ENCODE measurements at regions not wholly inside any gene's neighbourhood (a gene's known extent, or its start where the extent isn't known, plus 50 kb on each side); places are given as distances from the start of the nearest gene placed in this dataset.
"Not testable (repeated sequence)": the region's sequence is repeated elsewhere in the genome, so short reads cannot be mapped to it uniquely, and the experiment has no call there.

GRCh38 chr19:34871911-34872310, 54.8 kb upstream of the ZNF30 start:
- CTCF ChIA-PET; H4K20me1 ChIP-seq (ENCODE audit: control insufficient read depth, insufficient read depth); SMC1A ChIA-PET (ENCODE audit: uncharacterized antibody, unreplicated experiment); POLR2A ChIA-PET; intact Hi-C loops (cut with micrococcal nuclease; ENCODE audit: unreplicated experiment); RAD21 ChIA-PET (ENCODE audit: unreplicated experiment); H3K9ac ChIP-seq (ENCODE audit: control insufficient read depth, insufficient read depth, low read length); H3K4me2 ChIP-seq (ENCODE audit: control insufficient read depth, insufficient read depth); H3K4me1 ChIP-seq (ENCODE audit: control insufficient read depth, insufficient read depth, low read length); in situ Hi-C loops (cut with MboI); H3K36me3 ChIP-seq (ENCODE audit: control insufficient read depth in 2 of 2, insufficient read depth in 2 of 2, low read length in 1 of 2); BruUV-seq (replicated peaks); H3K79me2 ChIP-seq (ENCODE audit: control insufficient read depth, insufficient read depth, low read length); H3K9me3 ChIP-seq (replicated peaks; ENCODE audit: control insufficient read depth, insufficient read depth, low read length); FAIRE-seq; H3K4me3 ChIP-seq; H2AFZ ChIP-seq (ENCODE audit: control insufficient read depth, low read depth, low read length); DNase-seq (ENCODE audit: low read depth, low spot score); ATAC-seq; H3K27ac ChIP-seq (ENCODE audit: control insufficient read depth, insufficient read depth); H3K27me3 ChIP-seq (replicated peaks in 1 of 2; ENCODE audit: control insufficient read depth in 2 of 2, insufficient read depth in 2 of 2, low read length in 1 of 2): not testable (repeated sequence)
- 33% methylated on average over 3 of the region's 3 CpGs for WGBS (ENCODE audit: insufficient coverage, insufficient replicate concordance, low lambda C conversion rate, missing lambda C conversion rate)

- Histone ChIP-seq H3K79me2 (ENCODE audit: control insufficient read depth, insufficient read depth, low read length) (no peaks in the 10 kb centered on the region), H3K27ac (ENCODE audit: control insufficient read depth, insufficient read depth) (no peak overlapping the region), H3K4me1 (ENCODE audit: control insufficient read depth, insufficient read depth, low read length) (no peaks in the 10 kb centered on the region), H2AFZ (ENCODE audit: control insufficient read depth, low read depth, low read length) (no peak overlapping the region), H4K20me1 (ENCODE audit: control insufficient read depth, insufficient read depth) (no peaks in the 10 kb centered on the region), H3K9ac (ENCODE audit: control insufficient read depth, insufficient read depth, low read length) (no peak overlapping the region), H3K27me3 (replicated peaks in 1 of 2; ENCODE audit: control insufficient read depth in 2 of 2, insufficient read depth in 2 of 2, low read length in 1 of 2) (no peaks in the 10 kb centered on the region; a peak in 1 of 4 replicates), H3K36me3 (ENCODE audit: control insufficient read depth in 2 of 2, insufficient read depth in 2 of 2, low read length in 1 of 2) (no peaks in the 10 kb centered on the region), H3K4me3 (no peak overlapping the region), H3K9me3 (replicated peaks; ENCODE audit: control insufficient read depth, insufficient read depth, low read length) (no peaks in the 10 kb centered on the region; the same call in 2 of the 3 replicates), H3K4me2 (ENCODE audit: control insufficient read depth, insufficient read depth) (no peak overlapping the region)
- in situ Hi-C loops (cut with MboI) (no loop called here), intact Hi-C loops (cut with micrococcal nuclease; ENCODE audit: unreplicated experiment) (no loop called here)
- no peak for ATAC-seq
- WGBS (ENCODE audit: insufficient coverage, insufficient replicate concordance, low lambda C conversion rate, missing lambda C conversion rate), result 12% methylated on average over 4 of the region's 4 CpGs
- ChIA-PET SMC1A (ENCODE audit: uncharacterized antibody, unreplicated experiment) (no interaction called here), CTCF (no interaction called here), POLR2A (no interaction called here), RAD21 (ENCODE audit: unreplicated experiment) (no interaction called here)
- no peak for FAIRE-seq
- DNase-seq (ENCODE audit: low read depth, low spot score), result no peak
- BruUV-seq (replicated peaks), result no TSS peak
- TF ChIP-seq TCF3 (IDR thresholded peaks at IDR 0.05; ENCODE audit: borderline replicate concordance, insufficient read depth, low read depth, low read length), result no peak
- no peak for TF ChIP-seq PML (IDR thresholded peaks at IDR 0.05; ENCODE audit: low read length)
- TF ChIP-seq BRCA1 (IDR thresholded peaks at IDR 0.05; ENCODE audit: low read depth, low read length), result no peak
- TF ChIP-seq GATAD2B (conservative IDR thresholded peaks at IDR 0.05; ENCODE audit: low read depth), result no peak
- no peak for TF ChIP-seq CHD1 (IDR thresholded peaks at IDR 0.05; ENCODE audit: low read depth, low read length)
- no peak for TF ChIP-seq ZBTB11 (CRISPR knock-in tag; IDR thresholded peaks at IDR 0.05)
- TF ChIP-seq ZBTB40 (IDR thresholded peaks at IDR 0.05; ENCODE audit: borderline replicate concordance), result no peak
- no peak for TF ChIP-seq NFIC (IDR thresholded peaks at IDR 0.05; ENCODE audit: low read depth, low read length)
- TF ChIP-seq RCOR1 (conservative IDR thresholded peaks at IDR 0.05; ENCODE audit: low read depth, low read length), result no peak
- TF ChIP-seq FOXM1 (IDR thresholded peaks at IDR 0.05; ENCODE audit: low read depth, low read length), result no peak
Measured at GRCh38 chr19:34867631-34868030, 59.1 kb upstream of the ZNF30 start.

Data from GM12878 (cell line).